ENCODE measurements at regions not wholly inside any gene's neighbourhood (a gene's known extent, or its start where the extent isn't known, plus 50 kb on each side); places are given as distances from the start of the nearest gene placed in this dataset. TPM values are rescaled to one million over a fixed set of nuclear protein-coding genes. Genes with fewer than 3 reads are reported as not detected.
"Not testable (repeated sequence)": the region's sequence is repeated elsewhere in the genome, so short reads cannot be mapped to it uniquely, and the experiment has no call there.

GRCh38 chr20:7803411-7804151 is 136.7 kb downstream of the HAO1 start:
- DNase-seq (ENCODE audit: low read depth in 2 of 3, low spot score in 2 of 3) = not testable (repeated sequence)

- no peak for DNase-seq (ENCODE audit: low read depth in 2 of 3, low spot score in 2 of 3)
Observed at GRCh38 chr20:7806831-7807230, 133.4 kb downstream of the HAO1 start.

GRCh38 chr20:7817286-7817685 is 123.0 kb downstream of the HAO1 start:
- no peak for DNase-seq (ENCODE audit: low read depth in 2 of 3, low spot score in 2 of 3)

- no peak for DNase-seq (ENCODE audit: low read depth in 2 of 3, low spot score in 2 of 3)
Observed at GRCh38 chr20:7818477-7818876, 121.8 kb downstream of the HAO1 start.

- no peak for DNase-seq (ENCODE audit: low read depth in 2 of 3, low spot score in 2 of 3)
Observed at GRCh38 chr20:7820897-7821296, 119.4 kb downstream of the HAO1 start.

GRCh38 chr20:7822772-7823171 is 117.5 kb downstream of the HAO1 start:
- no peak for DNase-seq (ENCODE audit: low read depth in 2 of 3, low spot score in 2 of 3)

GRCh38 chr20:7828437-7828836 is 111.8 kb downstream of the HAO1 start:
- no peak for DNase-seq (ENCODE audit: low read depth in 2 of 3, low spot score in 2 of 3)

GRCh38 chr20:7829031-7829430 is 111.2 kb downstream of the HAO1 start:
- DNase-seq (ENCODE audit: low read depth in 2 of 3, low spot score in 2 of 3) = no peak

GRCh38 chr20:7829776-7830175 is 110.5 kb downstream of the HAO1 start:
- no peak for DNase-seq (ENCODE audit: low read depth in 2 of 3, low spot score in 2 of 3)

Small RNA genes in the stretch of these regions (small RNA-seq; reads per million reads assigned to genes)
- gene MIR8062 (not detected), gene RN7SL547P (not detected)
